CD4-positive, alpha-beta T cell treated with Interleukin-21 for 1 hour (primary cell): ENCODE measurements at regions not wholly inside any gene's neighbourhood (a gene's known extent, or its start where the extent isn't known, plus 50 kb on each side); places are given as distances from the start of the nearest gene placed in this dataset.

ENCODE experiments used
- DNase-seq: peaks from one replicate; pipeline ENCODE4 v3.0.0-alpha.2; 2020

DNA sequence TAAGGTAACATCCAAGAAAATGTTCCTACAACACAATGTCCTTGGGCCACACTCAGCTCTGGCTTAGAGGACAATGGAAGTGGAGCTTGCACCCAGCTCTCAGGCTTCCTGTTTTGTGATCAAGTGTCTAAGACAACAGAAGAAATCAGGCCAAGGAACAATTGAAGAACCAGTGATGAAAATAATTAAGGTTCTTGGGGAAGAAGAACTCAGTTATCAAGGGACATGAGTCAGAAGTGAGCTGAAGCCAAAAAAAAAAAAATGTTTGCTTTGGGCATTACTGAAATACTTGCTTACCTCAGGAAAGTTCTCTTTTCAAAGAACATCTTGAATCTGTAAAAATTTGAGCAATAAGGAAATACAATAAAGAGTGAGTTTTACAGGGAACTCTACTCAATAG lies 299.0 kb downstream of the FBXO15 start:
- no peak for DNase-seq

DNA sequence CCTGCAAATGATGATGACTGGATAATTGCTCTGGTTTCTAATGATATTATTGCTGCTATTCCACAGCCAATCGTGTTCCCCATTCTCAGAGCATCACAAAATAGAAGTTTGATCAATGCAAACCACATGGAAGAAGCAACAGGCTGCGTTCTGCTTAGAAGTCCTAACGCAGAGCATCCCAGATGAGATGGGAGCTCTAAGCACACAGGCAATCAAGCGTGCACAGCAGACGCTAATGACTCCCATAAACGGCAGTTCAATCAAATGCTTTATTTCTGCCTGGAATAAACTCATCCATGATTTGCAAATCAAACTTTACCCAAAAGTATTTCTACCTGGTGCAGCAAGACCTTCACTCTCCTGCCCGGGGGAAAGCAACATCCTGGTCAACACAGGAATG lies 304.2 kb downstream of the FBXO15 start:
- DNase-seq, result no peak

DNA sequence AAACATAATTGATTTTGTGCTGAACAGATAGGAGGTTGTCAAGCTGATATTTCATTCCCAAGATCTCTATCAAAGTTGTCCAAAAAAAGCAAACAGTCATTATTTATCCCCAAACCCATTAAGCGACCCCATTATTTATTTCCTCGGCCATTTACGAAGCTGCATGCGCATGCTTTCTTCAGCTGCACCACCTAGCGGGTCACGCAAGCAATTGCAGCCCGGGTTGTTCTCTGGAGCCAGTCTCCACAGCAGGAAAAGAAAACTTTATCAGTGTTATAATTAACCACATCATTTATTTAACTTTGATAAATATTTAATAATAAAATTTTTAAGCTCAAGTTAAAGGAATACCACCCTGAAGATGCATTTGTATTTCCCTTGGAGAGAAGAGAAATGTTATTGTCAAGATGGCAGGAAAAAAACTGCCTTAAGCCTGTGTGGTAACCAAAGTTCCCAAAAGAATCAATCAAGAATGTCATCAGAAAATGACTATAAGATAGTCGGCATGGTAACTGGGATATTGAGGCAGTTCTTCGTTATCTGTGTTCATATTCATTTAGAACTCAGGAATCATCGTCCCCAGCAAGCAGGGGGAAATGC lies 304.7 kb downstream of the FBXO15 start:
- DNase-seq, result peak; percentile 23

DNA sequence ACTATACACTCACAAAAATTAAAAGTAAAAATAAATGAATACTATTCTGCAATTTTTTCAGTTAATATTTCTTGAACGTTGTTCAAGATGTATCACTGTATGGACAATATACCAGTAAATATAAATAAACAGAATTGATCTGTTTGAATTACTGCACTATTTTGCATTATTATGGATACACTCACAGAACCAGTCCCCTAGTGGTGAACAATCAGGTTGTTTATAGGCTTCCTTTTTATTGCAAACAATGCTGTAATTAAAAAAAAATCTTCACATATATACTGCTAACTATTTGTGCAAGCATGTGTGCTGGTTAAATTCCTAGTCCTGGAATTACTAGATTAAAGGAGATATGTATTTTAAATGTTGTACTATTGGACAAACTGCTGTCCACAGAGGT lies 306.0 kb downstream of the FBXO15 start:
- DNase-seq, result no peak

DNA sequence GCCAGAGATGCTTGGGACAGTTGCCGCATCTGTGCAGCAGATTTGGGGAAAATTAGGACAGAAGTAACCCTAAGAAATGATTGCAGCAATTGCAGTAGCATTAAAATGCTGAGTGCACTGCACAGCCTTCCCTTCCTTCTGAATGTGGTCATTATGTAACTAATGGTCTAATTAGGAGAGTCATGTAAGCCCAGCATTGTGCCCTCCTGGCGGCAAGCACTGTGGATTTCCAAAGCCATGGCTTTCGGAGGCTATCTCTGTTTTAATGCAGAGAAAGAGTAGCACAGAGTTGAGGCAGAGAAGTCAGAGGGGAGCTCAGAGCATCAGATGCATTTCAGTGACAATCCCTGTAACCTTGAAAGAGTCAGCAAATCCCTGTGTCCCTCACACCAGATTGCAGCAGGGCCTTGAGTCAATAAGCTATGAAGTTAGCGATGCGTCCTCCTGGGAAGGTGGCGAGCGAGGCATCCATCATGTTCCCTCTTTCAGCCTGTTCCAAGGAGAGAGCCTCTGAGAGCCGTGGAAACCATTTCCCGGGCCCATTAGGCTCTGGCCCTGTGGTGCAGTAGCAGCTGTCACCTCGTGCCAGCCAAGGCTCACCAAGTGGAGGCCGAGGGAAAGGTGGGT lies 307.2 kb downstream of the FBXO15 start:
- no peak for DNase-seq

DNA sequence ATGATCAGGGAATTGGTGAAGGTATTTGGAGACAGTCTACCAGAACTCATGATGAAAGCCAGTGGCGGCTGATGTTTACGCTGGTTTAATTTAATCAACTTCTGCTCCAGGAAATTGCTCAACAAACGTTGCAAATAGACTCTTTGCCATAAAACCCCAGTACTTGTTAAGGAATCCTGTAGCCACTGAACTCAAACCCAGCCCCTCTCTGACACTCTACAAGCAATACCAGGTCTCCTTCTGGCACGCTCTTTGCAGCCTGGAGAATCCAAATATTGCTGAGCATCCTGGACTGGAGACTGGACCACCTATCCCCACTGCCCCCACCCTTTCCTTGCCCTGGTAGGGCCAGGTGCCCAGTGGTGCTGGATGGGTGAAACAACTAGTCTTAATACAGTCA lies 308.2 kb downstream of the FBXO15 start:
- no peak for DNase-seq

DNA sequence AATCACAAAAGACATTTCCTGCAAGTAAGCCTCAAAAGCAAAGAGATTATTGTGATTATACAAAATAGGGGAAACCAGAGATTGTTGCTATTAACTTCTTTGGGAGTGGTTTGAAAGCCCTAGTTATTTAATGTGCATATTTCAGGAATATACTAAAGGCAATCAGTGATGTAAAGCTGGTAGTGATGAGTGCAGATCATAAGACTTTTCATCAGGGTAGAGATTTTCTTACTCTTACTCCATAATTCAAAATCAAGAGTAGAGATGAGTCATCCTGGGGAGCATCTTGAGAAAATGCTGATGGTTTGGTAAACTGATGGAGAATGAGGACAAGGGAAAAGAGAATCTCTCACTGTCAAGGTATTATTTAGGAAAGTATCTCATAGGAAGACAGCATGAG lies 309.5 kb downstream of the FBXO15 start:
- no peak for DNase-seq

DNA sequence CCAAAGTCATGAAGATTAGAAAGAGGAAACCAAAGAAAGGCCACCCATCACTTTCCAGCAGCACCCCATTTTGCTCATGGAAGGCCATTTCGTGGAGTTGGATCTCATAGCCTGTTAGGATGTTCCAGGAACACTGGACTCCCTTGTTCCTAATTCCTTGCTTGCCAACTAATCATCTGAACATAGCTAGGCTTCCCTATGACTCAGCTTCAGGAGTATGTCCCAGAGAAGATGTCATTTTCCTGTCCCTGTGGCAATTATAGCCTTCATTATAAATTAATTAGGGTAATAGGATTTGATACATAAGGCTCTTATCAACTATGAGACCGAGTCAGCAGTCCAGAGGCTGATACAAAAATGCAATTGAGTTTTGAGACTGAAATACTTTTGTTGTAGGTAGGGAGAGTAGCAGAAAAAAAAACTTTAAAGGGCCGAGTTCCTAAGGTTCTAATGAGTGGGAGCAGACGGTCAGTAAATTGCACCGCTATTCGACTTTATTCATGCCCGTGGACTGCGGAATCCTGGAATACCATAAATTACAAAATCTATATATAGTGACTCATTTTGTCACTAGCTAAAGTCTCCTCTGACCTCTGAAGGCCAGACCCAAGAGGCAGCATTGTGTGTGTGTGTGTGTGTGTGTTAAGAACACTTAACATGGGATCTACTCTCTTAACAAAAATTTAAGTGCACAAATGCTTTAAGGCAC lies 311.8 kb downstream of the FBXO15 start:
- DNase-seq, result no peak

DNA sequence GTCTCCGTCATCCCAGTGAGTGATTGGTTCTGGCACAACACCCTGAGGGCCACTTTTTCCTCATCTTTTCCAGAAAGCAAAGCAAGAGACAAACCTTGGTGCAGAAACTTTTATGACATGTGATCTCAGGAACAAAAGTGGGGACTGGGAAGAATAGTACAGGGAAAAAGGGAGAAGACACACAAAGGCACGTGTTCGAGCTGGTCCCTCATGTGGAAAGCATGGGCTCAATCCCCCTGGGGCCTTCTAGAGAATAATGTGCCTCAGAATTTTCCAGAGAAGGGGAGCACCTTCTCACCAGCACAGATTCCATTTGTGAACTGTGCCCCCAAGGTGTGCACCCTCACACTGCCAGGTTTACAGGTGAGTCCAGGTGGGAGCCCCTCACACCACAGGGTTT lies 312.6 kb downstream of the FBXO15 start:
- no peak for DNase-seq

DNA sequence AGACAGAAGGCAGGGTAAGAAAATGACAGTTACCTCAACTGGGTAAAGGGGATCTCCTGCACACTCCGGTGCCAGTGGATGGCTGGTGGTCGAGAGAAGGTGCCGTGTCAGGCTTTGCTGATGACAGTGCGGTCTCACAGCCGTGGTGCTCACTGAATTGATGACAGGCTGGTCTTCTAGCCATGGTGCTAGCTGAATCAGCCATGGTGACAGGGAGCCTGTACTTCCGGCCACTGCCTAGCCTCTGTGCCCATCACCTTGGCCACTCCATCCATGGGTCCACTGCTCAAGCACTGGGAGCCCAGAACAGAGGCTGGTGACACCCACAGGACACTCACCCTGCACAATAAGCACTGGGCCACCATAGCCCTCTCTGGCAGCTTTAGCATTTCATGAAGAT lies 315.9 kb downstream of the FBXO15 start:
- DNase-seq, result no peak

DNA sequence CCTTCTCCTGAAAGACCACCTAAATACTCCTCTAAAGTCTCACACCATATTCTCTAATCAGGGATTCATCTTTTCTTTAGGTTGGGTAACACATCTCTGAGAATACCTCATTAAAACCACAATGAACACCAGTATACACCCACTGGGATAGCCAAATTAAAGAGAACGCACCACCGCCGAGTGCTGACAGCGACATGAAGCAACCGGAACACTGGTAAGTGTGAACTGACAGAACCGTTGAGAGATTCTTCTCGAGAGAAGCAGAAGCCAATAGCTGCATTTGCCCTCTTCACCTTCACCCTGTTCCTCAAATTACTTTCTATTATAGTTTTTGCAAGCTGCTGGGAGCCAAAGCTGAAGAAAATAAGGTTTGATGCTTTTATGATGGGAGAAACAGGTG lies 318.5 kb downstream of the FBXO15 start:
- no peak for DNase-seq

DNA sequence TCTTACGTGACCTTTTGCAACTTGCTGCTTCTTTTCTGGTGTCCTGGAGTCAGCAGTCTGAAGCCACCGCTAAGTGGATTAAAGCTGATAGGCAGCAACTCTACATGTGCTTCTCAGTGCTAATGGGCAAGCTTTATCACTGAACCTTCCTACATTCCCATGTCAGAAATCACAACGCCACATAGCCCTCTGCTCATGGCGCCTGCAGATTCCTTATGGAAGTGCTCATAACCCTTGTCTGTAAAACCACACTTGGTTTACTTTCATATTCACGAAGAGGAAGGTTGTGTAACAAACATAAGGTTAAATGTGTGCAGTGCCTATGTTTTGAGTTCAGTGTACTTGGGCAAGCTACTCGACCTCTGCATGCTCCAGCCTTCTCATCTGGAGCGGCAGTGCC lies 319.8 kb downstream of the FBXO15 start:
- no peak for DNase-seq

DNA sequence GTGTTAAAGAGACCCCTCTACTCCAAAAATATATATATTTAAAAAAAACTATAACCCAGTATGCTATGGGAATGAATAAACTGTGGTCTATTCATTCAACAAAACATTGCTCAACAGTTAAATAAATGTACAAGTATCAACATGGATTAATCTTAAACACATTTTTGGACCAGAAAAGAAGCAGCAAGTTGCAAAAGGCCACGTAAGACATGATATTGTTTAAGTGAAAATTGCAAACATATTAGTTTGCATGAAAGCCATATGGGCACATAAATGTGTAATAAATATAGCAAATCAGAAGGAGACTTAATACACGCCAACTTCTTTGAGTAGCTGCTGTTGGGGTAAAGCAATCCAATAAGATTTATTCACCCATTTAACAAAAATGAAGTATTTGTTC lies 321.5 kb downstream of the FBXO15 start:
- DNase-seq, result no peak

DNA sequence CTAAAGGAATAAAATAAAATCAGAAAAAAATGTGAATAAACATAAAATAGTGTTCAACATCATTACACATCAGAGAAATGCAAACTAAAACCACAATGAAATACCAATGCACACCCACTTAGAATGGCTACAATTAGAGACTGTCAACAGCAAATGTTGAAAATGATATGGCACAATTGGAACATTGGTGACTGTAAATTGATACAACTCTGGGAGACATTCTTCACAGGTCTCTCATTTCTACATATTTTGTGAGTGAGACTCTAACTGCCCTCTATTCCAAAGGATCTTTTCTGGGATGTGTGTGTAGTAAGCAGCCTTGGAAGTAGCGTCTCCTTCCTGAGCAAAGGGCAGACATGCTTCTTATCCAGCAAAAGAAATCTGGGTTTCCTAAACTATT lies 323.0 kb downstream of the FBXO15 start:
- DNase-seq, result no peak

DNA sequence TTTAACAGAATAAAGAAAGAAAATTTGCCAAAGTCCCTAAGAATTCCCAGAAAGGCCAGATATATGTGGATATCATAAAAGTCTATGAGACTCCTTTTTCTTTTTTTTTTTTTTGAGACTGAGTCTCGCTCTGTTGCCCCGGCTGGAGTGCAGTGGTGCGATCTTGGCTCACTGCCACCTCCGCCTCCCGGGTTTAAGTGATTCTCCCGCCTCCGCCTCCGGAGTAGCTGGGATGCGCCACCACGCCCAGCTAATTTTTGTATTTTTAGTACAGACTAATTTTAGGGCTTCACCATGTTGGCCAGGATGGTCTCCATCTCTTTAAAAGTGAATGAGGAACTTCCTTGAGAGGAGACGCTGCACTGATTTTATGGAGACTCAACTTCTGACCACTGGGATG lies 335.2 kb downstream of the FBXO15 start:
- no peak for DNase-seq

DNA sequence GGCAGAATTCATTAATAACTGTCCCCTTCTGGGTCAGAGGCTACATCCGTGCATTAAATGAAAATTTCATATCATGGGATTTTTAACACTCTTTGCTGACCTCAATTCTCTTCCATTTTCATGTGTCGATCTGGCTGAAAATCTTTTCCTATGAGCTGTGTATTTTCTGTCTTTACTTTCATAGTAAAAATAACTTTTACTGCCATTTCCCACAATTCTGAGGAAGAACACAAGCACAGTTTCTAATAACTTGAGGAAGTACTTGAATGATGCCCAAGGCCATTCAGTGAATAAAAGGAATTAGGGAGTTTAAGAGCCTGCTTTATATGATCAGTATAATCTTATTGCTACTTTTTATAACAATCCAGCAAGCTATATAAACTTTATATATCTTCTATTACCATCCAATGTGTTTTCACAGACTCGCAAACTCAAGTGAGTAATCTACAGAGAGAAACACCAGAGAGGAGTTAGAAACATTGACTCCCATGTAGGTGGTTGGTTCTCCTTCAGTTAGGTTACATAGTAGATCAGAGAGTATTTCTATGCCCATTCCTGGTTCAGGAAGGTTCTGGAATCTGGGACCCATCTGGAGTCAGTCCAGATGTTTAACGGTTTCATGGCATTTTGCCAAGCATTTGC lies 340.0 kb downstream of the FBXO15 start:
- no peak for DNase-seq

DNA sequence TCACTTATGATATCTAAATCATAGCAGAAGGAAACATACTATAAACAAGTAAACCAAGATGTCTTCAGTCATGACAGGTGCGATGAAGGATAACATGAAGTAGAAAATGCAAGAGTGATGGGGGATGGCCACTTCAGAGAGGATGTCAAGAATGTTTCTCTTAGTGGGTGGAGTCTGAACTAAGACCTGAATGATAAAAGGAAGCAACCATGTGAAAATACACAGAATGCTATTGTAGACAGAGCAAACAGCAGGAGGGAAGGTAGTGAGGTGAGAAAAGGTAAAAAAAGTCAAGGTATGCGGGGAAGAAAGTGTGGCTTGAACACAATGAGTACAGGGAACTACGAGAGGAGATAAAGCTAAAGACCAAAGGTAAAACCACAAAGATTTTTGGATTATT lies 341.6 kb downstream of the FBXO15 start:
- no peak for DNase-seq

DNA sequence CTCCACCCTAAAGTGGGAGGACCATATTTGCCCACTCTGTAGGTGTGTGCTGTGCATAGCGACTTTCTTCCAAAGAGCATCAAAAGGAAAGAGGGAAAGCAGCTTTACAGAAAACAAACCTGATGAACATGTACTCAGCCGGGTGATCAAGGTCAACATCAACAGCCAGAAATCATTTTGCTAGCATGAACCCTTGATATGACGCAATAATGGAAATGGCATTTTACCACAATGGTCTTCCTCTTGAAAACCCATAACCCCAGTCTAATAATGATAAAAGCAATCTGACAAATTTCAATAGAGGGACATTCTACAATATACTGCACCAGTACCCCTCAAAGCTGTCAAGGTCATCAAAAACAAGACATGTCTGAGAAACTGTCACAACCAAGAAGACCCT lies 350.2 kb downstream of the FBXO15 start:
- no peak for DNase-seq

DNA sequence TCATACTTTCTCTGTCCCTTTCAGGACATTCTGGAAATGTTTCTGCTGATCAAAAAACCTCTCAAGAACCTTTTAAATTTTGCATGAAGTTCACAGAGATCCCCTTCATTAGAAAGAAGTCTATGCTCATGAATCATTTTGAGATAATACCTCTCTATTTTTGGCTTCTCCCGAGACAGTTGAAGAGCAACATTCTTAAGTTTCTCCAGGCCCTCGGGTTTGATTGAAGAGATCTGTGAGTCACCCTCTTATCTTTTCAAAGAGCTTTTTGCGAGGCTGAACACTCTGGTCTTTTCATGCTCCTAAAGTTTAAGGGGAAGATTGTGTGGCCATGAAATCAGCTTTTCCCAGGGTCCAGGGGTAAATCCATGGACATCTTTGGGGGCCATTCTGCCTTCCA lies 354.2 kb downstream of the FBXO15 start:
- DNase-seq, result no peak

DNA sequence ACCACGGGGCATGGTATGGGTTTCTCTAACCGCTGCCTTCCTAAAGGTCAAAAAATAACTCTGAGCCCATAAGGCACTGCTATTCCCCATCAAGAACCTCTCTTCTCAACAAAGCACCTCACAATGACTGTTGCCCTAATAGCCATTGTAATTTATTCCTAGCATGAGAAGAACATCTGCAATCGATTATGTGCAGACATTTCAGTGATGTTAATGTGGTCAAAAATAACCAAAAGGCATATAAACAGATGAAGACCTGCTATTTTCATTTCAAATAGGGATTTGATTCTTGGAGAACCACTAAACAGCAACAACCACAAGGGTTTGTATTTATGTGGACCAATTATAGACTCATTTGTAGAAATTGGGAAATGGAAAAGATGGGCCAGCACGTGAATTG lies 356.6 kb downstream of the FBXO15 start:
- no peak for DNase-seq

DNA sequence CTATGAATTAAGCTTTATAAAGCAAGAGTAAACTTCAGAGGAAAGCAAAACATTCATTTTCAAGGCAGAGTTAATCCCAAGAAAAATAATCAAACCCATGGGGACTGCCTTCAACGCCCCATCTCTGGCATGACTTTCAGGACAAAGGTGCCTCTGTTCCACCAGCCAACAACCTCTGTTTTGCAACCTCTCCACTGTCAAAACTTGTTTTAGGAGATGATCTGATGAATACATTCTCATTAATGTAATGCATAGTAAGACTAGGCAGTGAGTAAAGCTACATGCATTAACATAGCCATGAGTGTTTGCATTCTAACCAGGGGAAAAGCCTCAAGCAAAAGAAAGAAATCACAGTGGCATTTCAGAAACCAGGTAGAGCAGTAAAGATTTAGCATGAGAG lies 357.0 kb downstream of the FBXO15 start:
- no peak for DNase-seq

DNA sequence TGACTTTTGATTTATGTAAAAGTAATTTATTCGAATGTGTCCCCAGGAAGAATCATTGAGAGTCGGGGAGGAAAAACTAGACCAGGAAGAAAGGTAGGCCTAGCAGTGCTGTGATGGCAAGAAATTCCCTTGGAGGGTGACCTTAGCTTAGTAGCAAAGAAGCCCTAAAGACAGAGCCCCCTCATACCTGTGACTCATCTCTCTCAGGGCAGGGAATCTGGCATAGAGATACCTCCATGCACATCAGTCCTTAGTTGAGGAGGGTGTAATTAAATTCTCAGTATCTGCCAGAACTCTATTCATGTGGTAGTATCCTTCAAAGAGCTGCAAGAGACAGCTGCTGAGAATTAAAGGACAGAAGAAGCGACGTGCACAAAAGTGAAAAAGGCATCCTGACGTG lies 360.3 kb downstream of the FBXO15 start:
- no peak for DNase-seq

DNA sequence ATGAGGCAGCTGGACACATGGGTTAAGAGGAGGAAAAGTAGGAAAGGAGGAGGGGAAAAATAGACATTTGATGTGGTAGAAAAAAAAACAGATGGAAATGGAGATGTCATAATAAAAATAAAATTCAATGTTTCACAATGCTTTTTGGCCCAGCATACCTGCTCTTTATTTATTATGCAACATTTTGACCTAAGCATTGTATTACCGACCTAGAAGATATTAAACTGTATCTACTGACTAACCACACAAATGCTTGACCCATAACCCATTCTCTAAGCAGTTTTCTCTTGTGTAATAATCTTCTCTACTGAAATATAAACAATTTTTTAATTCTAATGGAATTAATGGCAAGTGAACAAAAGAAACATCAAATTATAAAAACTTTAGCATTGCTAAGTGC lies 362.3 kb downstream of the FBXO15 start:
- DNase-seq, result no peak

DNA sequence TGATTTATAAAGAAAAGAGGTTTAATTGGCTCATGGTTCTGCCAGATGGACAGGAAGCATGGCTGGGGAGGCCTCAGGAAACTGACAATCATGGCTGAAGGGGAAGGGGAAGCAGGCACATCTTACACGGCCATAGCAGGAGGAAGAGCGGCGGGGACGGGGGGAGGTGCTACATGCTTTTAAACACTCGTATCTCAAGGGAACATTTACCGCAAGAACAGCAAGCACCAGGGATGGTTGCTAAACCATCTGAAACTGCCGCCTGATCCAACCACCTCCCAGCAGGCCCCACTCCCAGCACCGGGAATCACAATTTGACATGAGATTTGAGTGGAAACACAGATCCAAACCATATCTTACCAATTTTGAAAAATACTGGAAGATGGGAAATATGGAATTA lies 362.8 kb downstream of the FBXO15 start:
- DNase-seq, result no peak
